ENCODE measurements at regions not wholly inside any gene's neighbourhood (a gene's known extent, or its start where the extent isn't known, plus 50 kb on each side); places are given as distances from the start of the nearest gene placed in this dataset.

GRCh38 chr2:147500229-147500628 lies 344.6 kb upstream of the ACVR2A start:
- no peak for DNase-seq

- no peak for DNase-seq
Observed at GRCh38 chr2:147499785-147500184, 345.0 kb upstream of the ACVR2A start.

GRCh38 chr2:147495734-147496133 lies 349.1 kb upstream of the ACVR2A start:
- no peak for DNase-seq

- no peak for DNase-seq
Observed at GRCh38 chr2:147492471-147492870, 352.4 kb upstream of the ACVR2A start.

GRCh38 chr2:147491506-147491905 lies 353.3 kb upstream of the ACVR2A start:
- no peak for DNase-seq

- DNase-seq = no peak
Observed at GRCh38 chr2:147490401-147491261, 354.2 kb upstream of the ACVR2A start.

- DNase-seq = no peak
Observed at GRCh38 chr2:147488472-147488871, 356.4 kb upstream of the ACVR2A start.

GRCh38 chr2:147487978-147488289 lies 356.9 kb upstream of the ACVR2A start:
- DNase-seq = no peak

- DNase-seq = no peak
Observed at GRCh38 chr2:147487286-147487977, 357.4 kb upstream of the ACVR2A start.

- no peak for DNase-seq
Observed at GRCh38 chr2:147485210-147485851, 359.5 kb upstream of the ACVR2A start.

- no peak for DNase-seq
Observed at GRCh38 chr2:147483911-147484310, 360.9 kb upstream of the ACVR2A start.

- no peak for DNase-seq
Observed at GRCh38 chr2:147482916-147483669, 361.7 kb upstream of the ACVR2A start.

- peak; percentile 58 to 78 for DNase-seq
Observed at GRCh38 chr2:147482111-147482895, 362.5 kb upstream of the ACVR2A start.

- DNase-seq = no peak
Observed at GRCh38 chr2:147479358-147479757, 365.5 kb upstream of the ACVR2A start.

GRCh38 chr2:147473075-147473474 lies 371.8 kb upstream of the ACVR2A start:
- DNase-seq = no peak

- no peak for DNase-seq
Observed at GRCh38 chr2:147471126-147471525, 373.7 kb upstream of the ACVR2A start.

- DNase-seq = no peak
Observed at GRCh38 chr2:147469471-147469870, 375.4 kb upstream of the ACVR2A start.

GRCh38 chr2:147468963-147469362 lies 375.9 kb upstream of the ACVR2A start:
- no peak for DNase-seq

- no peak for DNase-seq
Observed at GRCh38 chr2:147468349-147468748, 376.5 kb upstream of the ACVR2A start.

- no peak for DNase-seq
Observed at GRCh38 chr2:147467441-147467840, 377.4 kb upstream of the ACVR2A start.

- DNase-seq = no peak
Observed at GRCh38 chr2:147464737-147465357, 380.0 kb upstream of the ACVR2A start.
